Neural crest cell (in vitro differentiated cells): ENCODE measurements at regions not wholly inside any gene's neighbourhood (a gene's known extent, or its start where the extent isn't known, plus 50 kb on each side); places are given as distances from the start of the nearest gene placed in this dataset.
A peak's percentile ranks its signal among the peaks of the same experiment; 100 is the strongest.

Experiments used
- DNase-seq: peaks from one replicate; pipeline ENCODE4 v3.0.0; 2021; ENCODE audit warnings: low read depth, mixed read lengths, low spot score
- H3K27ac Mint-ChIP-seq: one replicate; pipeline ENCODE4 v1.8.0; 2021; ENCODE audit warnings: mild to moderate bottlenecking, mixed read lengths; ENCODE audit not compliant: unreplicated experiment
- H3K27me3 Mint-ChIP-seq: 2 replicates; pipeline ENCODE4 v1.8.0; 2021; ENCODE audit warnings: low read depth, mild to moderate bottlenecking, mixed read lengths
- H3K36me3 Mint-ChIP-seq: 2 replicates; pipeline ENCODE4 v1.8.0; 2021; ENCODE audit warnings: low read depth, mild to moderate bottlenecking, mixed read lengths
- H3K4me1 Mint-ChIP-seq: 2 replicates; pipeline ENCODE4 v1.8.0; 2021; ENCODE audit warnings: mixed read lengths
- H3K4me3 Mint-ChIP-seq: one replicate; pipeline ENCODE4 v1.8.0; 2021; ENCODE audit warnings: mild to moderate bottlenecking, mixed read lengths
- H3K9me3 Mint-ChIP-seq: 2 replicates; pipeline ENCODE4 v1.8.0; 2021; ENCODE audit warnings: mixed read lengths
- CTCF ChIP-seq: fragments of 200-600 bp; sonication (generic); conservative IDR thresholded peaks from 2 replicates; pipeline ENCODE4 v1.5.0; 2021; ENCODE audit warnings: antibody characterized with exemption, mild to moderate bottlenecking

GRCh38 chr1:245094092-245094491 is 60.7 kb upstream of the KIF26B start:
- no peak for TF ChIP-seq CTCF
- no peak for DNase-seq
- peaks cover 20% of the 10 kb centered on the region for H3K4me1 Mint-ChIP-seq
- no peak overlapping the region for H3K4me3 Mint-ChIP-seq
- no peaks in the 10 kb centered on the region for H3K27me3 Mint-ChIP-seq
- no peak overlapping the region for H3K27ac Mint-ChIP-seq
- peaks cover 4% of the 10 kb centered on the region for H3K9me3 Mint-ChIP-seq
- peaks cover 7% of the 10 kb centered on the region for H3K36me3 Mint-ChIP-seq

GRCh38 chr1:245092638-245092976 is 62.2 kb upstream of the KIF26B start:
- Mint-ChIP-seq H3K9me3 (peaks cover 3% of the 10 kb centered on the region), H3K27ac (peak overlapping the region; percentile 40), H3K27me3 (no peaks in the 10 kb centered on the region), H3K4me3 (no peak overlapping the region), H3K36me3 (peaks cover under 1% of the 10 kb centered on the region), H3K4me1 (peaks cover 13% of the 10 kb centered on the region)
- no peak for DNase-seq
- TF ChIP-seq CTCF: no peak

GRCh38 chr1:245091818-245092637 is 62.8 kb upstream of the KIF26B start:
- no peaks in the 10 kb centered on the region for H3K27me3 Mint-ChIP-seq
- DNase-seq: no peak
- no peak for TF ChIP-seq CTCF
- no peak overlapping the region for H3K4me3 Mint-ChIP-seq
- H3K36me3 Mint-ChIP-seq: no peaks in the 10 kb centered on the region
- no peak overlapping the region for H3K27ac Mint-ChIP-seq
- no peaks in the 10 kb centered on the region for H3K9me3 Mint-ChIP-seq
- peaks cover 10% of the 10 kb centered on the region for H3K4me1 Mint-ChIP-seq

- Mint-ChIP-seq H3K27ac (no peak overlapping the region), H3K36me3 (peaks cover 2% of the 10 kb centered on the region), H3K4me1 (peaks cover 5% of the 10 kb centered on the region), H3K27me3 (no peaks in the 10 kb centered on the region), H3K4me3 (no peak overlapping the region), H3K9me3 (no peaks in the 10 kb centered on the region)
- TF ChIP-seq CTCF: no peak
- DNase-seq: no peak
Observed at GRCh38 chr1:245091171-245091621, 63.6 kb upstream of the KIF26B start.

GRCh38 chr1:245090491-245091090 is 64.2 kb upstream of the KIF26B start:
- no peaks in the 10 kb centered on the region for H3K9me3 Mint-ChIP-seq
- no peaks in the 10 kb centered on the region for H3K27me3 Mint-ChIP-seq
- no peak for TF ChIP-seq CTCF
- H3K4me1 Mint-ChIP-seq: no peaks in the 10 kb centered on the region
- H3K36me3 Mint-ChIP-seq: peaks cover 2% of the 10 kb centered on the region
- DNase-seq: no peak
- no peak overlapping the region for H3K27ac Mint-ChIP-seq
- no peak overlapping the region for H3K4me3 Mint-ChIP-seq
